Esophagus muscularis mucosa (tissue), 4 donors: ENCODE measurements at regions not wholly inside any gene's neighbourhood (a gene's known extent, or its start where the extent isn't known, plus 50 kb on each side); places are given as distances from the start of the nearest gene placed in this dataset.

ENCODE experiments used
- DNase-seq: peaks from one replicate; pipeline ENCODE4 v3.0.0-alpha.2; 2017; ENCODE audit errors: extremely low spot score
- H3K27ac ChIP-seq, 4 donors: fragments of 200-600 bp; sonication (generic); replicated peaks in 1 of 4; 1 replicate in 3 of 4; 2 replicates in 1 of 4; pipeline ENCODE4 v1.5.1; 2016 to 2019; ENCODE audit warnings: mild to moderate bottlenecking in 1 of 4
- H3K27me3 ChIP-seq, 4 donors: fragments of 200-600 bp; sonication (generic); one replicate each; pipeline versions ENCODE4 v1.5.1 to v1.6.0; 2016 to 2019
- H3K36me3 ChIP-seq, 4 donors: fragments of 200-600 bp; sonication (generic); one replicate each; pipeline ENCODE4 v1.5.1; 2016 to 2019
- H3K4me1 ChIP-seq, 4 donors: fragments of 200-600 bp; sonication (generic); one replicate each; pipeline ENCODE4 v1.5.1; 2016 to 2019
- H3K4me3 ChIP-seq, 4 donors: fragments of 200-600 bp; sonication (generic); 1 replicate in 2 of 4; 2 replicates in 2 of 4; pipeline ENCODE4 v1.5.1; 2016 to 2019; ENCODE audit warnings: mild to moderate bottlenecking in 4 of 4, moderate library complexity in 1 of 4
- H3K9me3 ChIP-seq, 4 donors: fragments of 200-600 bp; sonication (generic); 1 replicate in 3 of 4; 2 replicates in 1 of 4; pipeline ENCODE4 v1.5.1; 2016 to 2019
- EP300 ChIP-seq: sonication (generic); formaldehyde crosslinking; IDR thresholded peaks from one replicate; pipeline ENCODE4 v1.6.1; 2017; ENCODE audit warnings: antibody characterized with exemption
- POLR2A ChIP-seq: fragments of 450-650 bp; IDR thresholded peaks from one replicate; pipeline ENCODE4 v1.6.1; 2017; ENCODE audit warnings: antibody characterized with exemption, moderate library complexity, mild to moderate bottlenecking, low read depth
- POLR2AphosphoS5 ChIP-seq, 2 donors: sonication (generic); formaldehyde crosslinking; IDR thresholded peaks; one replicate each; pipeline ENCODE4 v1.6.1; 2017; ENCODE audit warnings: antibody characterized with exemption in 2 of 2
- WGBS: methylation state at CpG from one replicate; pipeline ENCODE4 v1.1.5; 2018; 5-methylcytosine and 5-hydroxymethylcytosine counted together
- intact Hi-C: fragments of 100-400 bp; cut with DNase I; formaldehyde crosslinking; loops from one replicate; pipeline ENCODE4 v1.15.1; 2023
- TF ChIP-seq, protein P1 (sequence below), 3 experiments: fragments of 200-600 bp in 2 of 3; fragments of 450-650 bp in 1 of 3; sonication (generic) in 2 of 3; IDR thresholded peaks; one replicate each; pipeline ENCODE4 v1.5.1; 2017 to 2019; ENCODE audit warnings: antibody characterized with exemption in 3 of 3, mild to moderate bottlenecking in 2 of 3, moderate library complexity in 1 of 3

DNA sequence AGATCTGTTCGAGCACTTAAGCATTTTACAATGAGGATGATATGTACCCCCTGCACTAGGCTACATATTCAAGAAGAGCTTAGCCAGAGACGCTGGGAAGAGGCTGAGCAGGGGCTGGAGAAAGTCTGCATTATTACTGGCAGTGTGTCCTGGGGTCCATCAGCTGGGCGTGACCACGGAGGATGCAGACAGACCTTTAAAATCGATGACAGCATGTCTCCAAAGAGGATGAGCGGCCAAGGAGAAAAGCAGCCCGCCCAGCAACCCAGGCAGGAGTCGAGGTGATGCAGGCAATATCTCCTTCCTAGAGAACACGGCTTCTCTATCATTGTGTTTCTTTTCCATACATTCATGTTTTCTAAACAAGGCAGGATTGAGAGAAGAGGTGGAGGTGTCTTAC, 300.7 kb downstream of the USP46 start:
- no peak for DNase-seq
- Histone ChIP-seq H3K36me3 (no peaks in the 10 kb centered on the region), H3K4me3 (no peak overlapping the region), H3K4me1 (no peaks in the 10 kb centered on the region), H3K27me3 (no peaks in the 10 kb centered on the region), H3K27ac (no peak overlapping the region), H3K9me3 (no peaks in the 10 kb centered on the region)
- no peak for TF ChIP-seq EP300
- intact Hi-C loops: no loop called here
- 88% methylated on average over 9 of the region's 9 CpGs for WGBS

DNA sequence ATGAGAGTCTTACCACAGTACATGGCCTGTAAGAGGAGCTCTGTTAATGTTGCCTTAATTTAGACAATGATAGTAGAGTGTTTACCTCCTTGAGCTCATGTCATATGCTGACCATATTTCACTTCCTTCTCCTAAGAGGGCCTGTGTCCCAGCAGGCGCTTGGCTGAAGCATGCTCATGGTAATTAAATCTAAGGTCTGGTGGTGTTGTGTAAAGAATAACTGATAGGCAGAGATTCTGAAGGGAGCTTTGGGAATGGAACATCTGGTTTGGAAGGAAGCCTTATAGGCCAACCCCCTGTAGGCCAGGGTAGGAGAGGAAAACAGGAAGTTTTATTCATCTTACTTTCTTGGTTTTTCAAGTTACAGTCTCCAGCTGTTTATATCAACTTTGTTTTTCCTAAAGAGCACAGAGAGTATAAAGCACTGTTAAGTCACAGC, 300.2 kb downstream of the USP46 start:
- H3K4me1 ChIP-seq: no peaks in the 10 kb centered on the region
- H3K36me3 ChIP-seq: no peaks in the 10 kb centered on the region
- H3K27ac ChIP-seq: no peak overlapping the region
- DNase-seq: no peak
- H3K9me3 ChIP-seq: no peaks in the 10 kb centered on the region
- TF ChIP-seq EP300: no peak
- TF ChIP-seq POLR2A: no peak
- TF ChIP-seq, protein P1, sequence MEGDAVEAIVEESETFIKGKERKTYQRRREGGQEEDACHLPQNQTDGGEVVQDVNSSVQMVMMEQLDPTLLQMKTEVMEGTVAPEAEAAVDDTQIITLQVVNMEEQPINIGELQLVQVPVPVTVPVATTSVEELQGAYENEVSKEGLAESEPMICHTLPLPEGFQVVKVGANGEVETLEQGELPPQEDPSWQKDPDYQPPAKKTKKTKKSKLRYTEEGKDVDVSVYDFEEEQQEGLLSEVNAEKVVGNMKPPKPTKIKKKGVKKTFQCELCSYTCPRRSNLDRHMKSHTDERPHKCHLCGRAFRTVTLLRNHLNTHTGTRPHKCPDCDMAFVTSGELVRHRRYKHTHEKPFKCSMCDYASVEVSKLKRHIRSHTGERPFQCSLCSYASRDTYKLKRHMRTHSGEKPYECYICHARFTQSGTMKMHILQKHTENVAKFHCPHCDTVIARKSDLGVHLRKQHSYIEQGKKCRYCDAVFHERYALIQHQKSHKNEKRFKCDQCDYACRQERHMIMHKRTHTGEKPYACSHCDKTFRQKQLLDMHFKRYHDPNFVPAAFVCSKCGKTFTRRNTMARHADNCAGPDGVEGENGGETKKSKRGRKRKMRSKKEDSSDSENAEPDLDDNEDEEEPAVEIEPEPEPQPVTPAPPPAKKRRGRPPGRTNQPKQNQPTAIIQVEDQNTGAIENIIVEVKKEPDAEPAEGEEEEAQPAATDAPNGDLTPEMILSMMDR (IDR thresholded peaks at IDR 0.05): no peak
- TF ChIP-seq POLR2AphosphoS5 (IDR thresholded peaks at IDR 0.05): no peak
- intact Hi-C loops: no loop called here
- no peak overlapping the region for H3K4me3 ChIP-seq
- no peaks in the 10 kb centered on the region for H3K27me3 ChIP-seq
- WGBS: 55% methylated on average over 1 of the region's 1 CpG

DNA sequence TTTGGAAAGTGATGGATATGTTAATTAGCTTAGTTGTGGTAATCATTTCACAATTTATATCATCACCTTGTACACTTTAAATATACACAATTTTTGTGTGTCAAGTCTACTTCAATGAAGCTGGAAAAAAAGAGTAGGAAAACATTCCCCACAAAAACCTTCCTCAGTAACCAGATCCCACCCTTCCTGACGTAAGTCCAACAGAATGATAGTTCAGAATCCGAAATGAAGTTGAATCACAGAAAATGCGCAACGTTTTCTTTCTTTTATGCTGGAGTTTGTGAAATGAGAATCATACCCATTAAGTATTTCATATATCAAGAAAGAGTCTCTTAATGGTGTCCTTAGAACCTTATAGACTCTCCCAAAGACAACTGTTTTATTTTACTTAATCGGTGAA, 292.9 kb downstream of the USP46 start:
- no peaks in the 10 kb centered on the region for H3K27me3 ChIP-seq
- intact Hi-C loops: no loop called here
- no peaks in the 10 kb centered on the region for H3K9me3 ChIP-seq
- DNase-seq: no peak
- 83% methylated on average over 5 of the region's 5 CpGs for WGBS
- no peak overlapping the region for H3K4me3 ChIP-seq
- TF ChIP-seq POLR2A: no peak
- no peak for TF ChIP-seq EP300
- TF ChIP-seq POLR2AphosphoS5 (IDR thresholded peaks at IDR 0.05): no peak
- TF ChIP-seq, protein P1 (IDR thresholded peaks at IDR 0.05): no peak
- H3K4me1 ChIP-seq: no peaks in the 10 kb centered on the region
- H3K27ac ChIP-seq: no peak overlapping the region
- no peaks in the 10 kb centered on the region for H3K36me3 ChIP-seq

DNA sequence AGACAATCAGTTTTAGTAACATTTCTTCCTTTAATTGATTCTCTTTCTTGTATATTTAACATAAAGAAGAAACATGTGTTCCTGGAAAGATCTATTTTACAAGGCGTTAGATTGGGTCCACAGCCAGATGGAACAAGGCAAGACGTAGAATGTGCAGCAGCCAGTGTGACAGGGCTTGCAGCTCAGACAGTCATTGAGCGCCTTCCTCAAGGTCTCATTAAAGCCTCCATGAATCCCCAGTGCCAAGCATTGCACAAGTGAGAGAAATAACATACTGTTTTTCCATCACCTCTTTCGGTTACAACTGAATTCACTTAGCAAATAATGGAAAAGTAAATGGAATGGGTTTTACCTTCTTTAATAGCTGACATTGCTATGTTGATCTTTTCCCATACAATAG, 292.5 kb downstream of the USP46 start:
- Histone ChIP-seq H3K4me1 (no peaks in the 10 kb centered on the region), H3K27ac (no peak overlapping the region), H3K4me3 (no peak overlapping the region), H3K27me3 (no peaks in the 10 kb centered on the region), H3K36me3 (no peaks in the 10 kb centered on the region), H3K9me3 (no peaks in the 10 kb centered on the region)
- TF ChIP-seq POLR2A (no peak), POLR2AphosphoS5 (IDR thresholded peaks at IDR 0.05) (no peak), EP300 (no peak)
- TF ChIP-seq, protein P1 (IDR thresholded peaks at IDR 0.05): no peak
- DNase-seq: no peak
- WGBS: 66% methylated on average over 4 of the region's 4 CpGs
- intact Hi-C loops: no loop called here

DNA sequence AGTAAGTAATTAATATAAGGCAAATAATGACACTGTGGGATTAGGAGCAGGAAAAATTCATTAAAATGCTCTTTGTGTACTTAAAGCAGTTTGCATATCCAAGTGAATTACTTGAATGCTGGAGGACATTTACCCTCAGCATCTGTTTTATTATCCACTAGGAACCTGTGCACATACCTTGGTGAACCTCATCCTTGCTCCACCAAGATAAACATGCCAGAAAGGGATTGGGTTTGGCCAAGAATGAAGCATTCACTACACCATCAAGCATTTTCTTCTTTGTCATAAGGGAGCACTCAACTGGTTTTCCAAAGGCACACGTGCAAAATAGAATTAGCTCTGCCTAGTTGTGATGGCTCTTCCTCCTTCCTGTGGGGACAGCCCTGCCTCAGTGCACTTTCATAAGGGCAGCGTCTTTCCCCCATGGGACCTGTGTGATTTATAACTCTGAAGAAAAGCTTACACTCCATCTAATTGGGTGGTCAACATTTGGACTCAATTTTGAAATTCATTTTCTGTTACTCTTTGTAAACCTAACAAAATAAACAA, 291.7 kb downstream of the USP46 start:
- intact Hi-C loops: no loop called here
- Histone ChIP-seq H3K27ac (no peak overlapping the region), H3K4me3 (no peak overlapping the region), H3K4me1 (no peaks in the 10 kb centered on the region), H3K27me3 (no peaks in the 10 kb centered on the region), H3K9me3 (no peaks in the 10 kb centered on the region), H3K36me3 (no peaks in the 10 kb centered on the region)
- DNase-seq: no peak
- TF ChIP-seq POLR2AphosphoS5 (IDR thresholded peaks at IDR 0.05) (no peak), EP300 (no peak), POLR2A (no peak)
- TF ChIP-seq, protein P1 (IDR thresholded peaks at IDR 0.05): no peak
- WGBS: 58% methylated on average over 2 of the region's 2 CpGs
